GM21576 (cell line): ENCODE measurements at regions not wholly inside any gene's neighbourhood (a gene's known extent, or its start where the extent isn't known, plus 50 kb on each side); places are given as distances from the start of the nearest gene placed in this dataset.
"Not testable (repeated sequence)": the region's sequence is repeated elsewhere in the genome, so short reads cannot be mapped to it uniquely, and the experiment has no call there.

Experiments used
- ATAC-seq: cut with Tn5 transposase; IDR thresholded peaks from one replicate; pipeline ENCODE4 v1.9.1; 2021; ENCODE audit warnings: mild to moderate bottlenecking, moderate library complexity; ENCODE audit not compliant: unreplicated experiment

GRCh38 chr7:9498303-9498702 is 1064.9 kb downstream of the NXPH1 start:
- ATAC-seq: peak; percentile 44

GRCh38 chr7:9502269-9502668 is 1068.9 kb downstream of the NXPH1 start:
- no peak for ATAC-seq

GRCh38 chr7:9504678-9505077 is 1071.3 kb downstream of the NXPH1 start:
- no peak for ATAC-seq

GRCh38 chr7:9505516-9505915 is 1072.1 kb downstream of the NXPH1 start:
- ATAC-seq: no peak

- ATAC-seq: no peak
Measured at GRCh38 chr7:9507290-9507689, 1073.9 kb downstream of the NXPH1 start.

GRCh38 chr7:9516662-9517061 is 1083.3 kb downstream of the NXPH1 start:
- ATAC-seq: no peak

- ATAC-seq: no peak
Measured at GRCh38 chr7:9523579-9523978, 1090.2 kb downstream of the NXPH1 start.

GRCh38 chr7:9552431-9552830 is 1119.0 kb downstream of the NXPH1 start:
- ATAC-seq: not testable (repeated sequence)

GRCh38 chr7:9557853-9558252 is 1124.4 kb downstream of the NXPH1 start:
- ATAC-seq: no peak

- no peak for ATAC-seq
Measured at GRCh38 chr7:9575716-9576115, 1142.3 kb downstream of the NXPH1 start.

- no peak for ATAC-seq
Measured at GRCh38 chr7:9582824-9583223, 1149.4 kb downstream of the NXPH1 start.

GRCh38 chr7:9598411-9598810 is 1165.0 kb downstream of the NXPH1 start:
- ATAC-seq: no peak

GRCh38 chr7:9600974-9601373 is 1167.6 kb downstream of the NXPH1 start:
- no peak for ATAC-seq

GRCh38 chr7:9603291-9603690 is 1169.9 kb downstream of the NXPH1 start:
- no peak for ATAC-seq

GRCh38 chr7:9608560-9608959 is 1175.2 kb downstream of the NXPH1 start:
- no peak for ATAC-seq

- ATAC-seq: not testable (repeated sequence)
Measured at GRCh38 chr7:9620899-9621298, 1187.5 kb downstream of the NXPH1 start.

- ATAC-seq: not testable (repeated sequence)
Measured at GRCh38 chr7:9621306-9621902, 1188.0 kb downstream of the NXPH1 start.

- no peak for ATAC-seq
Measured at GRCh38 chr7:9621927-9622326, 1188.5 kb downstream of the NXPH1 start.

- ATAC-seq: no peak
Measured at GRCh38 chr7:9625953-9626352, 1192.5 kb downstream of the NXPH1 start.

- no peak for ATAC-seq
Measured at GRCh38 chr7:9645756-9646155, 1212.3 kb downstream of the NXPH1 start.

GRCh38 chr7:9657257-9657656 is 1223.8 kb downstream of the NXPH1 start:
- ATAC-seq: no peak

GRCh38 chr7:9671979-9672917 is 1238.8 kb downstream of the NXPH1 start:
- ATAC-seq: no peak
